Glutamatergic neuron (in vitro differentiated cells): ENCODE measurements at regions not wholly inside any gene's neighbourhood (a gene's known extent, or its start where the extent isn't known, plus 50 kb on each side); places are given as distances from the start of the nearest gene placed in this dataset.
A peak's percentile ranks its signal among the peaks of the same experiment; 100 is the strongest.

ENCODE experiments used
- DNase-seq: peaks from one replicate; pipeline ENCODE4 v3.0.0; 2022
- H3K27ac Mint-ChIP-seq: one replicate; pipeline ENCODE4 v1.8.0; 2020; ENCODE audit warnings: mild to moderate bottlenecking, mixed read lengths, inconsistent platforms; ENCODE audit not compliant: unreplicated experiment
- H3K27me3 Mint-ChIP-seq: one replicate; pipeline ENCODE4 v1.8.0; 2020; ENCODE audit warnings: mild to moderate bottlenecking, moderate library complexity, mixed read lengths, inconsistent platforms; ENCODE audit not compliant: unreplicated experiment
- H3K36me3 Mint-ChIP-seq: one replicate; pipeline ENCODE4 v1.8.0; 2020; ENCODE audit warnings: mild to moderate bottlenecking, mixed read lengths, inconsistent platforms; ENCODE audit not compliant: unreplicated experiment
- H3K4me1 Mint-ChIP-seq: one replicate; pipeline ENCODE4 v1.8.0; 2020; ENCODE audit warnings: mild to moderate bottlenecking, low read depth, mixed read lengths, inconsistent platforms; ENCODE audit not compliant: unreplicated experiment
- H3K4me3 Mint-ChIP-seq: one replicate; pipeline ENCODE4 v1.8.0; 2020; ENCODE audit warnings: mild to moderate bottlenecking, mixed read lengths, inconsistent platforms; ENCODE audit not compliant: unreplicated experiment
- H3K9me3 Mint-ChIP-seq: one replicate; pipeline ENCODE4 v1.8.0; 2020; ENCODE audit warnings: mild to moderate bottlenecking, moderate library complexity, mixed read lengths, inconsistent platforms; ENCODE audit not compliant: unreplicated experiment
- CTCF ChIP-seq: fragments of 200-600 bp; sonication (generic); IDR thresholded peaks from one replicate; pipeline ENCODE4 v1.5.0; 2021; ENCODE audit not compliant: partially characterized antibody, unreplicated experiment

- no peaks in the 10 kb centered on the region for H3K36me3 Mint-ChIP-seq
- no peak overlapping the region for H3K27ac Mint-ChIP-seq
- DNase-seq: no peak
- H3K27me3 Mint-ChIP-seq: peaks cover 2% of the 10 kb centered on the region
- H3K4me3 Mint-ChIP-seq: no peak overlapping the region
- TF ChIP-seq CTCF: no peak
- H3K4me1 Mint-ChIP-seq: peaks cover 6% of the 10 kb centered on the region
- H3K9me3 Mint-ChIP-seq: peaks cover 5% of the 10 kb centered on the region
Observed at GRCh38 chr21:43348170-43348766, 78.7 kb downstream of the SIK1 start.

GRCh38 chr21:43347461-43348169, 79.3 kb downstream of the SIK1 start:
- H3K4me1 Mint-ChIP-seq: peaks cover 6% of the 10 kb centered on the region
- peaks cover 2% of the 10 kb centered on the region for H3K9me3 Mint-ChIP-seq
- no peak overlapping the region for H3K4me3 Mint-ChIP-seq
- H3K27me3 Mint-ChIP-seq: peaks cover 2% of the 10 kb centered on the region
- H3K36me3 Mint-ChIP-seq: no peaks in the 10 kb centered on the region
- TF ChIP-seq CTCF: no peak
- H3K27ac Mint-ChIP-seq: no peak overlapping the region
- DNase-seq: no peak

GRCh38 chr21:43346551-43346950, 80.4 kb downstream of the SIK1 start:
- TF ChIP-seq CTCF: no peak
- Mint-ChIP-seq H3K4me1 (peaks cover 6% of the 10 kb centered on the region), H3K36me3 (no peaks in the 10 kb centered on the region), H3K9me3 (peaks cover 3% of the 10 kb centered on the region), H3K27ac (no peak overlapping the region), H3K27me3 (peaks cover 2% of the 10 kb centered on the region), H3K4me3 (no peak overlapping the region)
- no peak for DNase-seq

- Mint-ChIP-seq H3K27me3 (peaks cover 2% of the 10 kb centered on the region), H3K9me3 (peaks cover 3% of the 10 kb centered on the region), H3K27ac (peak overlapping the region; percentile 28), H3K36me3 (no peaks in the 10 kb centered on the region), H3K4me3 (no peak overlapping the region), H3K4me1 (peaks cover 3% of the 10 kb centered on the region)
- no peak for DNase-seq
- no peak for TF ChIP-seq CTCF
Observed at GRCh38 chr21:43345746-43346409, 81.1 kb downstream of the SIK1 start.
